HTR-8/SVneo (cell line): ENCODE measurements at regions not wholly inside any gene's neighbourhood (a gene's known extent, or its start where the extent isn't known, plus 50 kb on each side); places are given as distances from the start of the nearest gene placed in this dataset.

ENCODE experiments used
- DNase-seq: peaks from one replicate; pipeline ENCODE4 v3.0.0; 2011; ENCODE audit warnings: low spot score, mixed read lengths; ENCODE audit not compliant: insufficient read length
- FAIRE-seq: peaks from 2 replicates; lab custom pipeline; 2011; peaks lifted over from hg19 to GRCh38; lab: Jason Lieb, UNC

GRCh38 chr9:81741103-81741502 lies 51.8 kb upstream of the TLE1 start:
- FAIRE-seq (no peak), DNase-seq (no peak)

- no peak for FAIRE-seq
These were observed 58.7 kb upstream of the TLE1 start for GRCh38 chr9:81748091-81748490.

GRCh38 chr9:81753436-81753835 lies 64.1 kb upstream of the TLE1 start:
- FAIRE-seq = no peak
- no peak for DNase-seq

More at GRCh38 chr9:81748091-81748490, 58.7 kb upstream of the TLE1 start:
- DNase-seq = no peak

GRCh38 chr9:81754245-81754644 lies 64.9 kb upstream of the TLE1 start:
- DNase-seq (no peak), FAIRE-seq (no peak)

- FAIRE-seq = no peak
These were observed 66.4 kb upstream of the TLE1 start for GRCh38 chr9:81755721-81756120.

GRCh38 chr9:81756561-81756960 lies 67.2 kb upstream of the TLE1 start:
- FAIRE-seq = no peak
- DNase-seq = no peak

More at GRCh38 chr9:81755721-81756120, 66.4 kb upstream of the TLE1 start:
- no peak for DNase-seq

- FAIRE-seq = no peak
- no peak for DNase-seq
These were observed 68.9 kb upstream of the TLE1 start for GRCh38 chr9:81758123-81758797.

- peak; percentile 50 for DNase-seq
- no peak for FAIRE-seq
These were observed 70.4 kb upstream of the TLE1 start for GRCh38 chr9:81759680-81760215.

GRCh38 chr9:81767921-81768320 lies 78.6 kb upstream of the TLE1 start:
- no peak for FAIRE-seq
- DNase-seq = no peak

GRCh38 chr9:81771571-81771970 lies 82.2 kb upstream of the TLE1 start:
- FAIRE-seq (no peak), DNase-seq (peak; percentile 48)

- peak; percentile 17 for DNase-seq
- no peak for FAIRE-seq
These were observed 82.8 kb upstream of the TLE1 start for GRCh38 chr9:81772144-81772543.

- FAIRE-seq (no peak), DNase-seq (no peak)
These were observed 87.0 kb upstream of the TLE1 start for GRCh38 chr9:81776390-81776789.

GRCh38 chr9:81776834-81777233 lies 87.5 kb upstream of the TLE1 start:
- DNase-seq = no peak
- FAIRE-seq = no peak

- DNase-seq (no peak), FAIRE-seq (no peak)
These were observed 88.1 kb upstream of the TLE1 start for GRCh38 chr9:81777482-81777881.

GRCh38 chr9:81782313-81782995 lies 93.1 kb upstream of the TLE1 start:
- DNase-seq = no peak
- FAIRE-seq = no peak

GRCh38 chr9:81787747-81788632 lies 98.6 kb upstream of the TLE1 start:
- peak; percentile 23 for FAIRE-seq
- DNase-seq = peak; percentile 78

- FAIRE-seq (no peak), DNase-seq (no peak)
These were observed 100.4 kb upstream of the TLE1 start for GRCh38 chr9:81789721-81790120.

- DNase-seq (no peak), FAIRE-seq (no peak)
These were observed 100.8 kb upstream of the TLE1 start for GRCh38 chr9:81790166-81790565.

GRCh38 chr9:81791076-81791475 lies 101.7 kb upstream of the TLE1 start:
- no peak for FAIRE-seq
- DNase-seq = no peak

GRCh38 chr9:81798606-81799005 lies 109.3 kb upstream of the TLE1 start:
- DNase-seq = no peak
- no peak for FAIRE-seq

GRCh38 chr9:81801190-81801589 lies 111.8 kb upstream of the TLE1 start:
- DNase-seq (no peak), FAIRE-seq (peak; percentile 4)
